ENCODE measurements at regions not wholly inside any gene's neighbourhood (a gene's known extent, or its start where the extent isn't known, plus 50 kb on each side); places are given as distances from the start of the nearest gene placed in this dataset.

DNA sequence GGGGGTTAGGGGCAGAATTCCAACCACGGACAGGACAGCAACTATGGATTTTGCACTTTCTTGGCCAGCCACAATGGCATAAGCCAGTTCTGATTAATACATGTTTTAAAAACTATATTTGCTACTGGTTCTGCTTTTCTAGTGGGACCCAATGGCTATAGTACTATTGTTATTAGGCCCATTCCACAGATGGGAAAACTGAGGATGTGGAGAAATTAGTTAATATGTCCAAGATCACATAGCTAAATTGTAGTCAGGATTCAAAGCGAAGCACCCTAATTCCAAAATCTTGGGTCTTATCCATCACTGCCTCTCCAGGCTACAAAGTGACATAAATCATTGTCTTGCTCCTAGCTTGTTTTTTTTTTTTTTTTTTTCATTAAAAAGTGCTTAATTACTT, 133.9 kb downstream of the PJA2 start:
- no peak overlapping the region for H4K8ac ChIP-seq (ENCODE audit: low read depth in 2 of 2, low read length in 2 of 2)
- no peak overlapping the region for H4K91ac ChIP-seq (ENCODE audit: insufficient read depth, low read depth, low read length)
- H3K23ac ChIP-seq (ENCODE audit: low read depth, low read length) = no peak overlapping the region
- no peak overlapping the region for H3K4ac ChIP-seq (ENCODE audit: low read depth, low read length)
- no peaks in the 10 kb centered on the region for H3K9me1 ChIP-seq (ENCODE audit: insufficient read depth, low read length)
- no peak overlapping the region for H3K18ac ChIP-seq (ENCODE audit: low read depth, low read length)
- H2AFZ ChIP-seq (replicated peaks; ENCODE audit: low read length, poor library complexity) = no peak overlapping the region
- no peak overlapping the region for H2BK5ac ChIP-seq (ENCODE audit: low read depth, low read length, poor library complexity, severe bottlenecking)
- no peak overlapping the region for H3K27ac ChIP-seq (ENCODE audit: insufficient read depth, low read length)
- no peak overlapping the region for H3K4me3 ChIP-seq (ENCODE audit: insufficient read depth, low read depth, low read length)
- in situ Hi-C loops (cut with MboI; ENCODE audit: low sequenced_read_pairs) = no loop called here
- H3K14ac ChIP-seq (replicated peaks; ENCODE audit: low read depth, low read length) = no peak overlapping the region
- H2BK20ac ChIP-seq (ENCODE audit: low read depth, low read length) = no peak overlapping the region
- whole genome bisulfite sequencing, 2 experiments (ENCODE audit: extremely low coverage in 2 of 2, insufficient read length in 1 of 2) = no CpG with 5 or more reads among the region's 2 CpGs
- ATAC-seq (ENCODE audit: low read depth) (no peak), DNase-seq (no peak)
- no peak overlapping the region for H2BK15ac ChIP-seq (ENCODE audit: low read depth, low read length)
- H4K20me1 ChIP-seq (ENCODE audit: insufficient read depth, low read length) = no peaks in the 10 kb centered on the region
- dilution Hi-C loops (cut with HindIII; ENCODE audit: low sequenced_read_pairs, unreplicated experiment) = no loop called here
- no peak overlapping the region for H4K5ac ChIP-seq (ENCODE audit: low read depth, low read length)
- intact Hi-C loops (cut with micrococcal nuclease) = no loop called here
- BruUV-seq (replicated peaks) = no TSS peak
- no peaks in the 10 kb centered on the region for H3K9me3 ChIP-seq (ENCODE audit: control insufficient read depth, insufficient read depth, low read length)
- H3K36me3 ChIP-seq (ENCODE audit: control insufficient read depth, insufficient read depth, low read length) = no peaks in the 10 kb centered on the region
- no peak overlapping the region for H2BK120ac ChIP-seq (ENCODE audit: low read depth, low read length)
- ChIA-PET CTCF (interaction anchor here (0.5 to 0.7 kb wide), 2 partner anchors 48 to 765 kb away, joined by 3 to 8 read pairs; no protein-coding TSS in a partner anchor), POLR2A (ENCODE audit: unreplicated experiment) (interaction anchor here (0.6 kb wide), 1 partner anchor 1826 kb away, joined by 6 read pairs; no protein-coding TSS in a partner anchor)
- H2AK9ac ChIP-seq (replicated peaks; ENCODE audit: low read depth, low read length, poor library complexity) = no peak overlapping the region
- H3K27me3 ChIP-seq (ENCODE audit: control insufficient read depth, insufficient read depth, low read length) = no peaks in the 10 kb centered on the region
- H3K79me1 ChIP-seq (ENCODE audit: low read depth in 1 of 2, low read length in 2 of 2) = no peaks in the 10 kb centered on the region
- H3K4me2 ChIP-seq (ENCODE audit: low read depth, low read length) = no peak overlapping the region
- no peak overlapping the region for H2AK5ac ChIP-seq (ENCODE audit: low read depth, low read length)
- no peak overlapping the region for H3K9ac ChIP-seq (ENCODE audit: low read depth, low read length)
- no peak for TF ChIP-seq CHD1 (IDR thresholded peaks at IDR 0.05; ENCODE audit: low read depth, low read length)
- TF ChIP-seq, protein P1, sequence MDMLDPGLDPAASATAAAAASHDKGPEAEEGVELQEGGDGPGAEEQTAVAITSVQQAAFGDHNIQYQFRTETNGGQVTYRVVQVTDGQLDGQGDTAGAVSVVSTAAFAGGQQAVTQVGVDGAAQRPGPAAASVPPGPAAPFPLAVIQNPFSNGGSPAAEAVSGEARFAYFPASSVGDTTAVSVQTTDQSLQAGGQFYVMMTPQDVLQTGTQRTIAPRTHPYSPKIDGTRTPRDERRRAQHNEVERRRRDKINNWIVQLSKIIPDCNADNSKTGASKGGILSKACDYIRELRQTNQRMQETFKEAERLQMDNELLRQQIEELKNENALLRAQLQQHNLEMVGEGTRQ (IDR thresholded peaks at IDR 0.05; ENCODE audit: low read depth, low read length) = no peak
- no peak for TF ChIP-seq CEBPB (IDR thresholded peaks at IDR 0.05; ENCODE audit: low read depth, low read length)
- TF ChIP-seq, protein P2, sequence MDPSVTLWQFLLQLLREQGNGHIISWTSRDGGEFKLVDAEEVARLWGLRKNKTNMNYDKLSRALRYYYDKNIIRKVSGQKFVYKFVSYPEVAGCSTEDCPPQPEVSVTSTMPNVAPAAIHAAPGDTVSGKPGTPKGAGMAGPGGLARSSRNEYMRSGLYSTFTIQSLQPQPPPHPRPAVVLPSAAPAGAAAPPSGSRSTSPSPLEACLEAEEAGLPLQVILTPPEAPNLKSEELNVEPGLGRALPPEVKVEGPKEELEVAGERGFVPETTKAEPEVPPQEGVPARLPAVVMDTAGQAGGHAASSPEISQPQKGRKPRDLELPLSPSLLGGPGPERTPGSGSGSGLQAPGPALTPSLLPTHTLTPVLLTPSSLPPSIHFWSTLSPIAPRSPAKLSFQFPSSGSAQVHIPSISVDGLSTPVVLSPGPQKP (IDR thresholded peaks at IDR 0.05; ENCODE audit: borderline replicate concordance, low read depth, low read length) = no peak
- TF ChIP-seq NFE2L2 (IDR thresholded peaks at IDR 0.05; ENCODE audit: low read depth, low read length) = no peak
- TF ChIP-seq RCOR1 (IDR thresholded peaks at IDR 0.05; ENCODE audit: insufficient replicate concordance, low read length) = no peak
- TF ChIP-seq RAD21 (IDR thresholded peaks at IDR 0.05; ENCODE audit: low read length) = no peak
- no peak for TF ChIP-seq BHLHE40 (IDR thresholded peaks at IDR 0.05; ENCODE audit: low read depth, low read length)
- TF ChIP-seq MAFK (IDR thresholded peaks at IDR 0.05; ENCODE audit: low read depth, low read length) = no peak
- TF ChIP-seq SMC3 (IDR thresholded peaks at IDR 0.05; ENCODE audit: low read depth, low read length) = no peak
- no peak for TF ChIP-seq POLR2A (IDR thresholded peaks at IDR 0.05; ENCODE audit: low read depth, low read length)
- TF ChIP-seq FOS (IDR thresholded peaks at IDR 0.05; ENCODE audit: low read depth, low read length) = no peak
- TF ChIP-seq MXI1 (IDR thresholded peaks at IDR 0.05; ENCODE audit: borderline replicate concordance, low read depth, low read length) = no peak
- no peak for TF ChIP-seq MAZ (IDR thresholded peaks at IDR 0.05; ENCODE audit: borderline replicate concordance, low read depth, low read length)
- no peak overlapping the region for H3K56ac ChIP-seq (ENCODE audit: extremely low read depth, insufficient read depth, low read length)
- H3K4me1 ChIP-seq (ENCODE audit: control insufficient read depth, insufficient read depth, low read length) = no peaks in the 10 kb centered on the region

Measured in IMR-90 (cell line).